OCI-LY7 (cell line): ENCODE measurements at regions not wholly inside any gene's neighbourhood (a gene's known extent, or its start where the extent isn't known, plus 50 kb on each side); places are given as distances from the start of the nearest gene placed in this dataset.

Source experiments
- CTCF ChIP-seq: fragments of 200-600 bp; sonication (generic); conservative IDR thresholded peaks from 2 replicates; pipeline ENCODE4 v1.5.1; 2014; ENCODE audit warnings: mild to moderate bottlenecking, antibody characterized with exemption, low read length, moderate library complexity, mixed read lengths
- EZH2phosphoT487 ChIP-seq: fragments of 200-600 bp; sonication (generic); IDR thresholded peaks from 2 replicates; pipeline ENCODE4 v1.6.1; 2018; ENCODE audit warnings: low read depth, borderline replicate concordance, mild to moderate bottlenecking, mixed run types, antibody characterized with exemption, low read length, moderate library complexity, mixed read lengths

- TF ChIP-seq CTCF (no peak), EZH2phosphoT487 (no peak)
Measured at GRCh38 chr17:45575126-45575885, 84.8 kb upstream of the PLEKHM1 start.
